GM19023 (cell line): ENCODE measurements at regions not wholly inside any gene's neighbourhood (a gene's known extent, or its start where the extent isn't known, plus 50 kb on each side); places are given as distances from the start of the nearest gene placed in this dataset.

Experiments
- ATAC-seq: cut with Tn5 transposase; IDR thresholded peaks from one replicate; pipeline ENCODE4 v1.9.1; 2021; ENCODE audit warnings: mild to moderate bottlenecking, moderate library complexity; ENCODE audit not compliant: unreplicated experiment

- ATAC-seq: no peak
Measured at GRCh38 chr7:69545175-69545574, 53.1 kb upstream of the AUTS2 start.
